HG02571 (cell line): ENCODE measurements at regions not wholly inside any gene's neighbourhood (a gene's known extent, or its start where the extent isn't known, plus 50 kb on each side); places are given as distances from the start of the nearest gene placed in this dataset.
"Not testable (repeated sequence)": the region's sequence is repeated elsewhere in the genome, so short reads cannot be mapped to it uniquely, and the experiment has no call there.

Experiments
- ATAC-seq: cut with Tn5 transposase; IDR thresholded peaks from one replicate; pipeline ENCODE4 v1.9.1; 2021; ENCODE audit warnings: mild to moderate bottlenecking, moderate library complexity; ENCODE audit not compliant: unreplicated experiment

DNA sequence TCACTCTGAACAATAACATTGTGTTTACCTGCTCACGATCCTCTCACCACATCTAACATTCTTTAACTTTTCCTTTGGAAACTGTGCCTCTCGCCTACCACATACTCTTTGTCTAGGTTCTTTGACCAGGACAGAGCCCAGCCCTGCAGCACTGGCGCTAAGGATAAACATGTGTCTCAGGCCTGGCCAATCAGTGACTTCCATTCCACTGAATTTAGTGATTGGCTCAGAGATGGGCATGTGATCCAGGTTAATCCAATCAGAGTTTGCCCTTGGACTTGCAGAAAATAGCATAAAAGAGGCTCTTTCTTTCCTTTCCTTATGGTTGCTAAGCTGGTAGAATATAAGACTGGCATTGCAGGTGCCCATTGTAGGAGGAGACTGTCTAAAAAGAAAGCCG, 605.7 kb downstream of the MATN1 start:
- ATAC-seq: no peak

DNA sequence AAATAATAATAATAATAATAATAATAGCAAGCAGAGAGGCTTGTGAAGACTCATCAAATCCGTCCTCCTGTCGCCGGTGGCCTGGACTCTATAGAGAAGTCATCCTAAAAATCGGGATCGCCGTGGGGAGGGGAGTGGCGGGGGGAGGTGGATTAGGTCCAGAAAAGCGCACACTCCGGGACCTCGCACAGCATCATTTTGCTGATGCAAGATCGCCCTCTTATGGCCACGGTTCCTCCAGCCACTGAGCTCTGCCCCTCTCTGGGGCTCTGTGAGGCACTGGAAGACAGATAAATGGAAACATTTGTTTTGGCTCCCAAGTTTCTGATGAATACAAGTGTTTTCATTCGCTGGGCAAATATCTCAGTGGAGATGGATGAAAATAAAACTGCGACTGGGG, 612.0 kb downstream of the MATN1 start:
- no peak for ATAC-seq

DNA sequence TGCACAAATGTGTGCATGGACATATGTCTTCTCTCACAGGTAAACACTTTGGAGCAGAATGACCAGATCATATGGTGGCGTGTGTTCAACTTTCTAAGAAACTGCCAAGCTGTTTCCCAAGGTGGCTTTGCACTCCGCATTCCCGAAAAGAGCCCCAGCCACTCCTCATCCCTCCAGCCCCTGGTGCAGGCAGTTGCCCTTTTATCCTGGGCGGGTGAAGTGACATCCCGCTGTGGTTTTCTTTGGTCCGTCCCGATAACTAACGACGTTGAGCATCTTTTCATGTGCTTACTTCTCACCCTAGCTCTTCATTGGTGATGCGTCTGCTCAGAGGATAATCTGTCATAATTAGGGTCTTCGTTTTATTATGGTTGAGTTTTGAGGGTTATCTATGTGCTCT, 612.5 kb downstream of the MATN1 start:
- no peak for ATAC-seq

DNA sequence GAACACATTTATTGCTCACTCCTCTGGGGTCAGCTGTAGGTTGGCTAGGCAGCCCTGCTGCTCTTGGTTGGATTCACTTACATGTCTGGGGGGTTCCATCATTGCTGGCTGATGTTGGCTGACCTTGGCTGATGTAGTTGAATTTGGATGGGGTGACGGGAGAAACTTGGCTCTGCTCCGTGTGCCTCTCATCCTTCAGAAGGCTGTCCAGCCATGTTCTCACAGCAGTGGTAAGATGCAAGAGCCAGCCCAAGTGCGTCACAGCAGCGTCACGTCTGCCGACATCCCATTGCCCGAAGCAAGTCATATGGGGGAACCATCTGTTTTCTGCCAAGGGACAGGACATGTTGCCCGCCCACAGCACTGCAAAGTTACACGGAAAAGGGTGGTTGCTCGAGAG, 613.5 kb downstream of the MATN1 start:
- no peak for ATAC-seq

DNA sequence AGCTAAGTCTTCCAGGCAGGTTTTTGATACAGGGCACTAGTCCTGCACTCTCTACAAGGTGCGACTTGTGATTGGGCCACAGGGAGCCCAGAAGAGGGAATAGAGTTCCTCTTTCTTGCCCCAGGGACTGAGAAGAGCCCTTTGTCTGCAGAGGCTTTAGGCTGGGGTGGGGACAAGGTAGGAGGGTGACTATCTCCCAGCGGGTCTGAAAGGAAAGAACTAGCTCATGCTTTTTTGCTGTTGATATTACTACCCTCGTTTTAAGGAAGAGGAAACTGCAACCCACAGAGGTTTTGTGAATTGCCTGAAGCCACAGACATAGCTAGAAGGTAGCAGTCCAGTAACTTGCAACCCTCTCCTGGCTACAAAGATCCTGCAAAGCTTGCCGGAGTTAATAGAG, 615.2 kb downstream of the MATN1 start:
- ATAC-seq: no peak

DNA sequence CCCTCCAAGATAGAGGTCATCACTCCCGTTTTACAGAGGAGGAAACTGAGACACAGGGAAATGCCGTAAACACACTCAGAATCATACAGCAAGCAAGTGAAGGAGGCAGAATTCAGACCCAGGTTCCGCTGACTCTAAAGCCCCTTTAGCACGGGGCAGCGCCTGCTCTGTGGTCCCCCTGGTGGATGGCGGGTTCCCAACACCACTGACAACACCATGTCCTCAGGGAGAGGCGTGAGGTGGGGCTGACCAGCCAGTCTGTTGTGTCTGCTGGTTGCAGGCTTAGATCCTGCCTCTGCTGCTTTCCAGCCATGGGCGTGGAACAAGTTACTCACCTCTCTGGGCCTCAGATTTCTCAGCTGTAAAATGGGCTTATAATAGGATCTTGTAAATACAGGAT, 617.3 kb downstream of the MATN1 start:
- no peak for ATAC-seq

DNA sequence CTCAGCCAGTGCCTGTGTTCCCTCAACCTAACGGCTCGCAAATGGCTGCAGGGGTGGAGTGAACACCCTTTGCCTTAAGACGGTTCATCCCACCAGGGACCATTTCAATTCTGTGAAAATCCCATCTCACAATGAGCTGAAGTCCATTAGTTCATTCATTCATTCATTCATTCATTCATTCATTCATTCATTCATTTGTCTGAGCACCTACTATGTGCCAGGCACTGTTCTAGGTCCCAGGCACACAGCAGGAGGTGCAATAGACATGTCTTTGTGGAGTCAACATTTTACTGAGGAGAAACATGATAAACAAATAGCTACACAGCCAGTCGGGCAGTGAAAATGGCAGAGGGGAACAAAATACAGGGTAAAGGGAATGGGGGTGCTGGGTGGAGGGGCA, 618.8 kb downstream of the MATN1 start:
- ATAC-seq: no peak

DNA sequence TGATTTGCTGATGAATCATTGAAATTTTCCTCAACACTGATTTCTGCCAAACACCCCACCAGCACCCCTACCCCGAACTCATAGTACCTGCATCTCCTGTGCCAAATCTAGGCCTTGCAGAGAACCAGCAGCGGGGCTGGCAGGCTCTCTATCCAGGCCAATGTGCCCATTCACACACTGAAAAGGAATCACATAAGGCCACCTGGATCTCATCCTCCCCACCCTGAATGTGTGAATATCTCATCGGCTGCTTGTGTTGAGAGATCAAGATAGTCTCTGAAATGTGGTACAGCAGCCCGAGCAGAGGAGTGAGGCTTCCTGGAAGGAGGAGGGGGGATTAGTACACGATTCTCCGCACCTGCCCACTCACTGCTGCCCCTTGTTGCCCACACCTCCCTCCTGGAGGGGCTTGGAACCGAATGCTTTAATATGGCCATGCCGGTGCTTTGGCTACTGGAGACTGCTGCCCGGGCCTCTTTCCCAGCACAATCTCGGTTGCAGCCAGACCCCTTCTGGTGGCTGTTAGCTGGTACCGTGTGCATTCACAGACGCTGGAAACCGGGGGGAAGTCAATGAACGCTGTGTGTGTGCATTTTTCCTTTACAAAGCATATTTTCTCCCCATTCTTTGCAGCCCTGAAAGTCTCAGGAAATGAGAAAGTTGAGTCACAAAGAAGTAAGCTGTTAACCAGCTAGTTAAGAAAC, 619.5 kb downstream of the MATN1 start:
- no peak for ATAC-seq

DNA sequence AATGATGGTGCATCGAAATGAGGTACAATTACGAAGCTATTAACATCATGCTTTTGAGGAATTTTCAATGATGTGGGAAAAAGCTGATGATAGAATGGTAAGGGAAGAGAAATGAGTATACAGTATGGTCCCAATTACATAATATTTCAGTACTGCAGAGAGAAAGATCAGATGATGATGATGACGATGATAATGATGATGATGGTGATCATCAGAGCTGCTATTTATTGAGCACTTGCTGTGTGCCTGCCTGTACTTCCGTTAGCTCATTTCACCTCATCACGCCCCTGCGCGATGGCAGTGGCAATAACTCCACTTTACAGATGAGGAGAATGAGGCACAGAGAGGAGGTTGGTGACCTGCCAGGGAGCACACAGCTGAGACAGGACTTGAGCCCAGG, 620.8 kb downstream of the MATN1 start:
- ATAC-seq: no peak

DNA sequence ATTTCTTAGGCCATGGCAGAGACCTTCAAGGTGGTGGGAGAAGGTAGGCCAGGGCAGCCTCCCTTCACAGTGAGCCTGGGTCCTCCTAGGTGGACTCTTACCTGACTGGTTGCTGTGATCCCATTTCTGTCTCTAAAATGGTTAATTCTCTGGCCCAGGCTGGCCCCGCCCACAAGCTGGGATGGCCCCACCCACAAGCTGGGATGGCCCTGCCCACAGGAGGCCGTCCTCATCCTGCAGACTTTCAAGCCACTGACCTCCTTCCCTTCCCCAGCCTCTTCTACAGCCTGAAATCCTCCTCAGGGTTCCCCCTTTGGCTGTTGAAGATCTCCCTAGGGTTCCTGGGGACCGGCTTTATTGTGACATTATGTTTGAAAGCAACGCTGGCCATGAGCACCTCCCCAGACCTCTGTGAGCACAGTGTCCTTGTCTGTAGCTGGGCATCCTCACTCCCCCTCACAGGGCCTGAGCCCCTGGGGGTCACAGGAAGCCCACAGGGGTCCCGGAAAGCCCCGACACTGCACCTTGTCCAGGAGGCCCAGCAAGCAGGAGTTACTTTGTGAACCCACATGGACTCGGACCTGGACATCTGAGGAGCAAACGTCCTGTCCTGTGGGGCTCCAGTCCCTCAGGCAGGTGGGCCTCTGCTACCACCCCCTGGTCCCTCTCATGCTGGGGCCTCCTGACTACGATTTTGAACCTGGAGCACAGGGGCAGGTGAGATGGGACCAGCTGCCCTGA, 621.7 kb downstream of the MATN1 start:
- no peak for ATAC-seq

DNA sequence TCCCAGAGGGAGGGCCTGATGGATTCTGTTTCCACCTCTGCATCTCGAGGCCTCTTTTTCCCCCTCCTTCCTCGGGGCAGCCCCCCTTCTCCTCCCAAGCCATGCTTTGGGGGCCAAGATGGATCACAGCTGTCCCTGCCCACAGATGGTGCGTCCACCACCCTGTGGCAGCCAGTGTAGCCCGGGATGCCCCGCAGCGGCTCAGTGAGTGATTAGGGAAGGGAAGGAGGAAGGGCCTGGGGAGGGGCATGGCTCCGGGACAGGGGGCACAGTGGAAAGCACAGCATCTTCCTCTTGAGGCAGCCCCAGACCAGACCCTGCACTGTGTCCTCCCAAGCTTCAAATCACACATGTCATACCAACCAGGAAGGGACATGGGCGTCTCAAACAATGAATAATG, 622.4 kb downstream of the MATN1 start:
- ATAC-seq: no peak

DNA sequence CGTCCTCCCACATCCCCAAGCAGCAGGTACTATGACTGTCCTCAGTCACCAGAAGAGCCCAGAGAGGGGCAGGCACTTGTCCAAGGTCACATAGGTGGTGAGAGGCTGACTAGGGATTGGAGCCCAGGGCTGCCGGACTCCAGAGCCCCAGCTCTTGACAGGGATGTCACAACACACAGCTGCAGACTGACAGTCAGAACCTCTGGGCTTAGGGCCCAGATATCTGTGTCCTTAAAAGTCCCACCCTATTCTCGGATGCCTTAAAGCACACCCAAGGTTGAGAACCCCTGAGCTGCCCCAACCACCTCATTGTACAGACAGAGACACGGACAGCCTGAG, 622.9 kb downstream of the MATN1 start:
- ATAC-seq: no peak

DNA sequence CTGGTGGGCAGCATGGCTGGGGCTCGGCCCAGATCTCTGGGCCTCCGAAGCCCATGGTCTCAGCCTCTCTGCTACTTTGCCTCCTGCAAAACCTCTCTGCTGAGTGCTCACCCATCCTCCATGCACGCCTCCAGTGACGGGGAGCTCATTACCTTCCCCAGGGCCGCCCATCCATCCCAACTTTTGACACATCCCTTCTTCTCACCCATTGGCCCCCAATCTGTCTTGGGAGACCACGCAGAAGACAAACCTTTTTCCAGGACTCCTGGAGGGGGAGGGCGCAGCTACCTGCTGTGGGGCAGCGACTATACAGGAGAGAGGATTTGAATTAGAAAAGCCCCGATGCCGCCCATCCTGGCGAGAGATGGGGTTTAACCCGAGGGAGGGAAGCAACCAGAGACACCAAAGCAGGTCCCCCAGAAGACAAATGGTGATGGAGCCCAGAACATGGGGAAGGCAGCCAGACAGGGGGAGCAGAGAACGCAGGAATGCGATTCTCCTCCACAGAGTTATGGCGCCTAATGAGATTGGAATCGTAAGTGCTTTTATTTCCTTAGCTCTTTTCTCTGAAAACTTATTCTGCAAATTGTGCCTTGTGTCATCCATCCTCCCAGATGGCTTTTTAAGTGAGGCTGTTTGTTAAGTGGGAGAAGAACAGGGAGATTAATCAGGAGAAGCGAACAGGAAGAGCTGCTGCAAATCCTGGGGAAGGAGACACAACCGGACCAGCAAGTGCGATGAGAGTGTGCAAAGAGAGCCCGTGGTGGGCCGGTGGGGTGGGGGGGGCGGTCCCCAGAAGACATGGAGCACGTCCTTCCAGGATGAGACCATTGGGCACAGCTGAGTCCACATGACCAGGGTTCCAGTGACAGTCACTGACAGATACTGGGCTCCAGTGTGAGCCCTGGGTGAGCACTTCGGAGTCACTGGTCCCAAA, 623.5 kb downstream of the MATN1 start:
- ATAC-seq: no peak

DNA sequence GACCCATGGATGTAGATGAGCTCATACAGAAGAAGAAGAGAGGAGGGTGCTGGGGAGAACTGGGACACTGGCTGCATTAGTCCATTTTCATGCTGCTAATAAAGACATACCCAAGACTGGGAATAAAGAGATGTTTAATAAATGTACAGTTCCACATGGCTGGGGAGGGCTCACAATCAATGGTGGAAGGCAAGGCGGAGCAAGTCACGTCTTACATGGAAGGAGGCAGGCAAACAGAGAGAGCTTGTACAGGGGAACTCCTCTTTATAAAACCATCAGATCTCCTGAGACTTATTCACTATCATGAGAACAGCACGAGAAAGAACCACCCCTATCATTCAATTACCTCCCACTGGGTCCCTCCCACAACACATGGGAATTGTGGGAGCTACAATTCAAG, 625.5 kb downstream of the MATN1 start:
- ATAC-seq: not testable (repeated sequence)

DNA sequence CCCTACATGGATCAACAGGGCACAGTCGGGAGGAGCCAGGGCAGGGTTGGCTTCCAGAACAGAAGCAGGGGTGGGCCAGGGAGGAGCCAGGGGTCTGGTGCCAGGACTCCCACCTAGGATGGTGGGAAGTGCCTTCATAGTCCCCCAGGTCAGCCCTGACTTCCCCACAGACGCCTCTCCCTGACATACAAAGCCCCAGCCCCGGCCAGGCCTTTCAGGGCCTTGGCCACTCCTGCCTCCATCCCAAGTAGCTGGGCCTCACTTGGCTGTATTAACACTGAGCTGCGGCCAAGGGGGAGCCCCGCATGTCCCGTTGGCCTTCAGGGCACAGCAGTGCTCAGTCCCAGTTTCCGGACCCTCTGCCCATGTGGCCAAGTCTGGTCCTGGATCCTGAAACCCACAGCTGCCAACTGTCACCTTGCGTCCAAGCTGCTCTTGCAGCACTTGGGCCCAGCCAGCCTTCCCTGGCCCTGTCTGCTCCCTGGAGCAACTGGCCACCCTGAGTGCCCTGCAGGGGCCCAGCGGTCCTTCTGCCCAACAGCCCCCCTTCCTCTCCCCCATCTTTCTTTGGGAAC, 627.8 kb downstream of the MATN1 start:
- no peak for ATAC-seq

DNA sequence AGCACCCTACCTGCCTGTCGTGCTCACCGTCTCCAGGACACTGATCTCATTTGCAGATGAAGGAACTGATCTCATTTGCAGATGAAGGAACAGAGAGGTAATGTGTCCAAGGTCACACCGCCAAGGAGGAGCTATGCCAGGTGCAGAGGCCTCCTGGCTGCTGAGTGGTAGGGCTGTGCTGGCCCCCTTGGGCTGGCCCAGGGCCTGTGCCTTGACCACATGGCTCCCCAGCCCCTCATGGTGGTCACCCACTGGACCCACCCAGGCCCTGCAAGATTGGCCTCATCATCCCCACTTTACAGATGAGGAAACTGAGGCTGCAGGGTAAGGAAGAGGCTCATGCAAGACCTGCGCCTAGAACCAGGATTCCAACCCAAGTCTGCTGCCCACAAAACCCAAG, 628.3 kb downstream of the MATN1 start:
- no peak for ATAC-seq

DNA sequence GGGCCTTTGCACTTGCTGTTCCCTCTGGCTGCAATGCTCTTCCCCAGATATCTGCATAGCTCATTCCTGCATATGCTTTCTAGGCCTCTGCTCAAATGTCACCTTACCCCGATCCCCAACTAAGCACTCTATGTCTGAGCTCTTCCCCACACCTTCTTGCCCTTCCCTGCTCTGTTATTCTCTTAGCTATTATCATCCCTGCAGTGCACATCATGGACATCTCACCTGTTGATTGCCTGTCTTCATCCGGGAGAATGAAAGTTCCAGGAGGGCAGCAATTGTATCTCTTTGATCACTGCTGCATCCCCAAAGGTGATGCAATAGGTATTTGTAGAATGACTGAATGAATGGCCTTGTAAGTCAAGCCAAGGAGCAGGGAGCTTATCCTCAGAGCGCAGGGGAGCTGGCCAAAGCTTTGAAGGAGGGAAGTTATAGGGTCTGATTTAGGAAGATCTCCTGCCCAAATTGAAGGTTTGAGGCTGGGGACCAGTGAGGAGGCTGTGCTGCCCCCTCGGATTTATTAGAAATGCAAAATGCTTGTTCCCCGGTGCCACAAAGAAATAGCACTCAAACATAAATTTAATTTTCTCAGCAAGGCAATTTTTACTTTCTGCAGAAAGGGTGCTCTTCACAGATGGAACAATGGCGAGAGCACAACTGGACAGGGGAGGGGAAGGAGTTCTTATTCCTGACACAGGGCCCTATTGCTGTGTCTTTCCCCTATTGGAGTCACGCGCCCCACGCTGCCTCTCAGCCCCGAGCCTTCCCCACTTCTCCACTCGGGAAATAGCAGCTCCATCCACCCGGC, 631.1 kb downstream of the MATN1 start:
- ATAC-seq: no peak

DNA sequence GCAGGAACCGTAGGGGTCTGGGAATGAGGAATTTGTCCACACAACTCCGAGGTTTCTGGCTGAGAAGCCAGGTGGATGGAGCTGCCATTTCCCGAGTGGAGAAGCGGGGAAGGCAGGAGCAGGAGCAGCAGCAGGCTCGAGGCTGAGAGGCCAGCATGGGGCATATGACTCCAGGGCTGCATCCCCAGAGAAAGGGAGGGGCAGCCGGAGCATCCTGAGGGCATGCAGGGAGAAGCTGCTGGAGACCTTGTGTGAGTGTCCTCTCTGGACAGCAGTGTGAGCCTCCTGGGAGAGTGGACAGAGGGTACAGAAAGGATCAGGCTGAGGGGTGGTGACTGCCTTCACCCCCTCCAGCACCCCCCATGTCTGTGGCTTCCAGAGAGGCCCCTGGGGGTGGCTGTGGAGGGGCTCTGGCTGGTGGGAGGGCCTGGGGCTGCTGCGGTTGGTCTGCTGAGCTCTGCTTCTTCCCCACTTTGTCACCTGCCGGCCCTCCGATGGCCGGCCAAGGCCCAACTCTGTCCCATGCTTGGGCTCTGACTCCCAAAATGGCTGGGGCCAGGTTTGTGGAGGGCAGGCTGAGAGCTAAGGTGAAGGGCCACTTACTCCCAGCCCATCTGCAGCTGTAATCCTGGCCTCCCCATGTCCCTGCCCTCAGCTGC, 633.1 kb downstream of the MATN1 start:
- no peak for ATAC-seq

DNA sequence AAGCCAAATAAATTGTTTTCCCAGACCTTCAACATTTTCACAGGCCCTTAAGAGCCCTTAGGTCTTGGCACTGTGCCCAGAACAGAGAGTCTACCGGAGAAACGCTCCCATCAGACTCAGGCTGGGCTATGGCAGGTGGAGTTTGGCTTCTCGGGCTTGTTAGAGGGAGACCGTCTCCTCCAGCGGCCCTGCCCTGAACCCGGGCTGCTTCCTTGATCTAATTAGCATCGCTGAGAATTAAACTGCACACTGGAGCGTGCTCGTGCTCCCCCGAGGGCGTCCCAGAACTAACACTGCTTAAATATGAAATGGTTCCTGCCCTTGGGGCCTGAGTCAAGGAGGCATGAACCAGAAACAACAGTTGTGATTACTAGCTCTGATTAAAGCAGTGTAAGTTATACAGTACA, 634.4 kb downstream of the MATN1 start:
- no peak for ATAC-seq

DNA sequence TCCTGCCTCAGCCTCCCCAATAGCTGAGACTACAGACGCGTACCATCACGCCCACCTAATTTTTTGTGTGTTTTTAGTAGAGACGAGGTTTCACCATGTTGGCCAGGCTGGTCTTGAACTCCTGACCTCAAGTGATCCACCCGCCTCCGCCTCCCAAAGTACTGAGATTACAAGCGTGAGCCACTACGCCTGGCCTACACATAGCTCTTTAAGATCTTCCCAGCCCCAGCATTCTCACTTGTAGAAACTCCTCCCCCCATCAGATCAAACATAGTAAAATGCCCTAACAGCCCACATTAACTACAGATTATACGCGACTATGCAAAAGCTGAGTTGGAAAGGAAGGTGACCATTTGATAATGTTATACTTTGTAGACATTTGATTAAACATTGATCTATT, 634.8 kb downstream of the MATN1 start:
- ATAC-seq: no peak
